ENCODE measurements at regions not wholly inside any gene's neighbourhood (a gene's known extent, or its start where the extent isn't known, plus 50 kb on each side); places are given as distances from the start of the nearest gene placed in this dataset.
A peak's percentile ranks its signal among the peaks of the same experiment; 100 is the strongest.

GRCh38 chr10:50993771-50994251, 80.5 kb upstream of the PRKG1 start:
- DNase-seq (ENCODE audit: low read depth): no peak
- TF ChIP-seq CTCF (IDR thresholded peaks at IDR 0.05; ENCODE audit: control insufficient read depth, extremely low read depth, insufficient read depth): no peak
- H3K4me3 ChIP-seq (ENCODE audit: low read depth, low read length): no peak overlapping the region

DNA sequence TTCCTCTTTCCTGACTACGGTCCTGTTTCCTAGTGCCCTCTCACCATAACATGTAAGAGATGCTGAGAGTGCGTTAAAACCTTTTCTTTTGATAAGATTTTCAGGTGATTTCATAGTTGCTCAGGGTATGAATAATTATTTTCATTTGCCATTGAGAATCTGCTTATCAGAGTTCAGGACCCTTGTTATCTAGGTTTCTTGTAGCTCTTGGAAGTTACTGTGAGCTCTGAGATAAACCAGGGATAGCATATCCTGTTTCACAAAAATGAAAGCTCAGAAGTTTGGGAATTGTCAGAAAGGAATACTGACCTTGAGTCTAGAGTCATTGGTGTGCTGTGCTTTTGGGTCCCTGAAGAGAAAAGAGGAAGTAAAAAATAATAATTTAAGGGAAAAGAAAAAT, 76.8 kb upstream of the PRKG1 start:
- no peak for TF ChIP-seq CTCF (IDR thresholded peaks at IDR 0.05; ENCODE audit: control insufficient read depth, extremely low read depth, insufficient read depth)
- no peak for DNase-seq (ENCODE audit: low read depth)
- H3K4me3 ChIP-seq (ENCODE audit: low read depth, low read length): no peak overlapping the region

- no peak for TF ChIP-seq CTCF (IDR thresholded peaks at IDR 0.05; ENCODE audit: control insufficient read depth, extremely low read depth, insufficient read depth)
- no peak overlapping the region for H3K4me3 ChIP-seq (ENCODE audit: low read depth, low read length)
- no peak for DNase-seq (ENCODE audit: low read depth)
Measured at GRCh38 chr10:50999163-50999562, 75.1 kb upstream of the PRKG1 start.

DNA sequence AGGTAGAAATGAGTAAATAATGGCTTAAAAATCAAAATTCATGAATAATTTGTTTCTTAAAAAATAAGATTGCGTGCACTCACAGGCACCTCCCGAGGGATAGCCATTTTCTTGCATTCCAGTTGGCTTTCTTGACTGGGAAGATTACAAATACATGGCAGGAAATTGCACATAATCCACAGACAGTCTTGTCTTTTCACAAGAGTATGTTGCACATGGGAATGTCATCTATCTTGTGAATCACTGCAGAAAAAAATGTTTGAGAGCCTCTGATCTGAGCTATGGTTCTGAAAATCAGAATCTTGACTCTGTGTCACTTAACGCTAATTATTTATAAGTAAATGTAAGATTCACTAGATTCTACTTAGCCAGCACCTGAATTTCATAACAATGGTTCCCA, 74.1 kb upstream of the PRKG1 start:
- TF ChIP-seq CTCF (IDR thresholded peaks at IDR 0.05; ENCODE audit: control insufficient read depth, extremely low read depth, insufficient read depth): no peak
- H3K4me3 ChIP-seq (ENCODE audit: low read depth, low read length): no peak overlapping the region
- DNase-seq (ENCODE audit: low read depth): no peak

- H3K4me3 ChIP-seq (ENCODE audit: low read depth, low read length): no peak overlapping the region
- no peak for TF ChIP-seq CTCF (IDR thresholded peaks at IDR 0.05; ENCODE audit: control insufficient read depth, extremely low read depth, insufficient read depth)
- no peak for DNase-seq (ENCODE audit: low read depth)
Measured at GRCh38 chr10:51000976-51001375, 73.3 kb upstream of the PRKG1 start.

DNA sequence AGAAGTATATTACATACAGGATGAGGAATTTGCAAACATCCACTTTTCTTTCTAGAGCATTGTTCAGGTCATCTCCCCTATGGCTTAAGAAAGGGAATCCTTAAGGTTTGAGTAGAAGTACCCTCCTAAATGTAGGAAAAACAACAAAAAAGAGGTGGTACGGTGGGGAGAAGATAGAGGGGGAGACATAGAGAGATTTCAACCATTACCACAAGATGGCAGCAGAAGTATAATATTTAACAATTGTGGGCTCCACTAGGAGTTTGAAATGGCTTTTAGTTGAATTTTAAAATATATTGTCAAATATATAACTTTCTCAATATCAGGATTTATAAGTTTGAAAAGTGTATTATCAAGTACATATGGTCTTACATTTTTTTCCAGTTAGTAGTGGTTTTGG, 72.7 kb upstream of the PRKG1 start:
- TF ChIP-seq CTCF (IDR thresholded peaks at IDR 0.05; ENCODE audit: control insufficient read depth, extremely low read depth, insufficient read depth): peak; percentile 42; the same call in 1 of the 2 replicates
- no peak overlapping the region for H3K4me3 ChIP-seq (ENCODE audit: low read depth, low read length)
- no peak for DNase-seq (ENCODE audit: low read depth)

DNA sequence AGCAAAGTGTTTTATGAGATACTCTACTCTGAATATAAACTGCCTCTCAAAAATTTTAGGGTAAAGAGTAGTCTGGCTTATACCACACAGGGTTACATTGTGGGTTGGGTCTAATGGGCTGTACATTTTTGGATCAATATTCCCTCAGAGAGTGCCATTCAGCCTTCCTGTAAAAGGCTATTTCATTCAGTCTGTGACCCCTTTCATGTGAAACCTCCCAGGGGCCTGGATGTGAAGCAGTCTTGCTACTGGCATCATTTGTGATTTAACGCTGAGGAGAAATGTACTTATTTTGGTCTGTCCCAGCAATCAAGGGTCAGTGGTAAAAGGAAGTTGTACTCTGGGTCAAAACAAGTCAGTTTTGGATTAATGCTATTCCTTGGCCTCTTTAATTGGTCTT, 71.8 kb upstream of the PRKG1 start:
- no peak for DNase-seq (ENCODE audit: low read depth)
- TF ChIP-seq CTCF (IDR thresholded peaks at IDR 0.05; ENCODE audit: control insufficient read depth, extremely low read depth, insufficient read depth): no peak
- H3K4me3 ChIP-seq (ENCODE audit: low read depth, low read length): no peak overlapping the region

Data from LNCaP clone FGC (cell line).